Endothelial cell of umbilical vein (primary cell): ENCODE measurements at regions not wholly inside any gene's neighbourhood (a gene's known extent, or its start where the extent isn't known, plus 50 kb on each side); places are given as distances from the start of the nearest gene placed in this dataset.

Experiments
- BruUV-seq: library from RNA; stranded (reverse); fragments of 400-500 nt; replicated peaks from 2 replicates; lab custom pipeline; 2021; lab: Mats Ljungman, UMichigan
- CTCF ChIA-PET: fragments of 300-600, 350-600 bp; sonication (Branson Sonifier 250); formaldehyde crosslinking; loops from one replicate; lab custom pipeline; 2021; ENCODE audit warnings: antibody characterized with exemption, inconsistent platforms; lab: Charles Lee
- POLR2A ChIA-PET: fragments of 300-600, 350-600 bp; sonication (Branson Sonifier 250); formaldehyde crosslinking; loops from one replicate; lab custom pipeline; 2021; ENCODE audit warnings: antibody characterized with exemption, inconsistent platforms; lab: Charles Lee
- DNase-seq: peaks from one replicate; pipeline ENCODE4 v3.0.0-alpha.2; 2011; ENCODE audit warnings: low read depth, low spot score
- FAIRE-seq: peaks from 2 replicates; lab custom pipeline; 2011; peaks lifted over from hg19 to GRCh38; lab: Jason Lieb, UNC
- H2AFZ ChIP-seq: 2 replicates; pipeline ENCODE4 v1.6.0; 2012; ENCODE audit warnings: low read depth, low read length, control low read depth, inconsistent platforms
- H3K27ac ChIP-seq: 2 replicates; pipeline ENCODE4 v1.5.1; 2011; ENCODE audit warnings: low read depth, mild to moderate bottlenecking, control low read depth, low read length, moderate library complexity; ENCODE audit not compliant: insufficient read depth
- H3K27me3 ChIP-seq, 2 experiments: 2 replicates each; pipeline versions ENCODE4 v1.6.0 to v1.6.1; 2011; ENCODE audit warnings: low read length in 2 of 2, mixed read lengths in 1 of 2; ENCODE audit not compliant: control insufficient read depth in 2 of 2, insufficient read depth in 2 of 2
- H3K36me3 ChIP-seq, 2 experiments: 2 replicates in 1 of 2; 3 replicates in 1 of 2; pipeline ENCODE4 v1.5.1; 2011; ENCODE audit warnings: low read length in 2 of 2, mild to moderate bottlenecking in 1 of 2, moderate library complexity in 1 of 2; ENCODE audit not compliant: control insufficient read depth in 2 of 2, insufficient read depth in 2 of 2; ENCODE audit errors: extremely low read depth in 1 of 2
- H3K4me1 ChIP-seq: 3 replicates; pipeline ENCODE4 v1.5.1; 2011; ENCODE audit warnings: mild to moderate bottlenecking, low read length; ENCODE audit not compliant: control insufficient read depth, insufficient read depth; ENCODE audit errors: extremely low read depth
- H3K4me2 ChIP-seq: 2 replicates; pipeline ENCODE4 v1.6.1; 2011; ENCODE audit warnings: low read length, control low read depth, mixed read lengths; ENCODE audit not compliant: insufficient read depth
- H3K4me3 ChIP-seq, 3 experiments: fragments of 200-600 bp in 1 of 3; sonication (generic), shearing (Covaris generic) in 1 of 3; replicated peaks in 1 of 3; 2 replicates each; pipeline ENCODE4 v1.5.1; 2011 to 2016; ENCODE audit warnings: control low read depth in 3 of 3, low read length in 3 of 3, mild to moderate bottlenecking in 2 of 3, inconsistent platforms in 1 of 3, low read depth in 1 of 3, moderate library complexity in 1 of 3; ENCODE audit not compliant: insufficient read depth in 1 of 3
- H3K79me2 ChIP-seq: 2 replicates; pipeline ENCODE4 v1.6.0; 2012; ENCODE audit warnings: low read length, inconsistent platforms; ENCODE audit not compliant: control insufficient read depth, insufficient read depth
- H3K9ac ChIP-seq: replicated peaks from 2 replicates; pipeline ENCODE3; 2011; ENCODE audit warnings: low read length, control low read depth; ENCODE audit not compliant: insufficient read depth; ENCODE audit errors: extremely low read depth
- H3K9me1 ChIP-seq: replicated peaks from 3 replicates; pipeline ENCODE4 v1.6.0; 2011; ENCODE audit warnings: mild to moderate bottlenecking, low read length; ENCODE audit not compliant: control insufficient read depth, insufficient read depth; ENCODE audit errors: extremely low read depth
- H3K9me3 ChIP-seq: replicated peaks from 2 replicates; pipeline ENCODE4 v1.5.1; 2012; ENCODE audit warnings: low read length, inconsistent platforms; ENCODE audit not compliant: control insufficient read depth, insufficient read depth
- H4K20me1 ChIP-seq: replicated peaks from 2 replicates; pipeline ENCODE3; 2011; ENCODE audit warnings: mild to moderate bottlenecking, low read length; ENCODE audit not compliant: control insufficient read depth, insufficient read depth; ENCODE audit errors: extremely low read depth
- CTCF ChIP-seq, 2 donors: IDR thresholded peaks; 1 replicate in 1 of 2; 2 replicates in 1 of 2; pipeline ENCODE4 v1.5.1; 2011; ENCODE audit warnings: low read length in 2 of 2, mild to moderate bottlenecking in 2 of 2, moderate library complexity in 2 of 2, control low read depth in 1 of 2, inconsistent platforms in 1 of 2, low read depth in 1 of 2; ENCODE audit not compliant: insufficient read depth in 1 of 2; ENCODE audit errors: extremely low read depth in 1 of 2
- EZH2 ChIP-seq: IDR thresholded peaks from 2 replicates; pipeline ENCODE4 v1.6.1; 2012; ENCODE audit warnings: borderline replicate concordance, low read depth, mild to moderate bottlenecking, moderate library complexity, low read length, inconsistent platforms; ENCODE audit not compliant: severe bottlenecking
- FOS ChIP-seq: IDR thresholded peaks from 2 replicates; pipeline ENCODE4 v1.6.1; 2011; ENCODE audit warnings: mild to moderate bottlenecking, low read length, moderate library complexity, borderline replicate concordance; ENCODE audit not compliant: insufficient read depth
- GATA2 ChIP-seq: IDR thresholded peaks from 2 replicates; pipeline ENCODE4 v1.7.0; 2011; ENCODE audit warnings: low read depth, mild to moderate bottlenecking, moderate library complexity, mixed read lengths, low read length; ENCODE audit not compliant: insufficient read length, insufficient read depth
- JUN ChIP-seq: IDR thresholded peaks from 2 replicates; pipeline ENCODE4 v1.6.1; 2011; ENCODE audit warnings: borderline replicate concordance, low read depth; ENCODE audit not compliant: insufficient read length, insufficient read depth
- MAX ChIP-seq: IDR thresholded peaks from 2 replicates; pipeline ENCODE4 v1.6.1; 2011; ENCODE audit not compliant: insufficient read depth, insufficient read length
- MYC ChIP-seq: IDR thresholded peaks from one replicate; pipeline ENCODE4 v1.6.1; 2011; ENCODE audit warnings: mild to moderate bottlenecking, low read depth, low read length
- POLR2A ChIP-seq: IDR thresholded peaks from 2 replicates; pipeline ENCODE4 v1.6.1; 2012; ENCODE audit warnings: low read depth, mild to moderate bottlenecking, control low read depth, low read length
- dilution Hi-C: fragments of 300-500 bp; cut with MboI; formaldehyde crosslinking; loops from one replicate; pipeline ENCODE4 v1.15.0; 2019; ENCODE audit warnings: low sequenced_read_pairs; ENCODE audit not compliant: extremely low pct_ligation_motif_present
- intact Hi-C: fragments of 100-400 bp; cut with micrococcal nuclease; formaldehyde crosslinking; loops from one replicate; pipeline ENCODE4 v1.10.0; 2022

DNA sequence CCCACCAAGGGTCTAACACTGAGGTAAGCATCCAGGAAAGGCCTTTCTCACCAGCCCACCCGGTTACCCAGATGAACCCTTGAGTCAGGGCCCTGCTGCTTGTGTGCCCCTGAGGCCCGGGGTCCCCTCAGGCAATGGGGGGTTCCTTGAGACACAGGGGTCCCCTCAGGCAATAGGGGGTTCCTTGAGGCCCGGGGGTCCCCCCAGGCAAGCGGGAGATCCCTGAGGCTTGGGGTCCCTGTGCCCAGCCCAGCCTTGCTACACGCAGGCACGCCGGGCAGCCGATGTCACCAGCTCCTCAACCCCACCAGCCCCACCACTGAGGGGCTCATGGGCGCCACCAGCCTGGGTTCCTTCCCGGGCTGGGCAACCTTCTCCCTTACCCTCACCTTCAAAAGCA is 247.2 kb downstream of the TTLL2 start:
- FAIRE-seq, result no peak
- no TSS peak for BruUV-seq
- intact Hi-C loops, result no loop called here

More for the DNA sequence above, 247.2 kb downstream of the TTLL2 start:
- no peak overlapping the region for H3K9ac ChIP-seq
- no peaks in the 10 kb centered on the region for H3K27me3 ChIP-seq
- H4K20me1 ChIP-seq, result no peaks in the 10 kb centered on the region
- dilution Hi-C loops, result no loop called here
- no peak for TF ChIP-seq JUN
- TF ChIP-seq MYC, result no peak
- no peak for TF ChIP-seq MAX
- TF ChIP-seq CTCF (IDR thresholded peaks at IDR 0.05; ENCODE audit: extremely low read depth in 1 of 2, insufficient read depth in 1 of 2, low read depth in 1 of 2, low read length in 2 of 2), result no peak
- TF ChIP-seq POLR2A, result no peak
- TF ChIP-seq GATA2, result no peak
- TF ChIP-seq EZH2, result no peak
- TF ChIP-seq FOS, result no peak
- no peak overlapping the region for H3K4me2 ChIP-seq
- ChIA-PET CTCF (no interaction called here), POLR2A (no interaction called here)
- no peak overlapping the region for H3K27ac ChIP-seq
- H3K9me3 ChIP-seq, result no peaks in the 10 kb centered on the region
- H3K9me1 ChIP-seq, result no peaks in the 10 kb centered on the region
- no peaks in the 10 kb centered on the region for H3K36me3 ChIP-seq
- no peak overlapping the region for H2AFZ ChIP-seq
- H3K79me2 ChIP-seq, result no peaks in the 10 kb centered on the region
- no peak for DNase-seq
- H3K4me1 ChIP-seq, result no peaks in the 10 kb centered on the region
- no peak overlapping the region for H3K4me3 ChIP-seq
